HEK293 (cell line): ENCODE measurements at regions not wholly inside any gene's neighbourhood (a gene's known extent, or its start where the extent isn't known, plus 50 kb on each side); places are given as distances from the start of the nearest gene placed in this dataset.

Source experiments
- CTCF ChIA-PET: fragments of 350-600 bp; formaldehyde crosslinking; extraction: SDS; loops from one replicate; lab custom pipeline; 2021; ENCODE audit warnings: antibody characterized with exemption; lab: Yijun Ruan, JAX
- POLR2A ChIA-PET: fragments of 300-600 bp; formaldehyde crosslinking; extraction: SDS; loops from one replicate; lab custom pipeline; 2020; ENCODE audit warnings: antibody characterized with exemption, inconsistent platforms; lab: Yijun Ruan, JAX
- H3K27ac ChIP-seq: fragments of 200-500 bp; sonication (Bioruptor generic); 2 replicates; pipeline ENCODE4 v1.5.1; 2014; ENCODE audit warnings: low read depth, low read length, control low read depth, inconsistent platforms; ENCODE audit errors: extremely low read depth
- H3K36me3 ChIP-seq, 2 experiments: fragments of 200-500 bp in 1 of 2; sonication (Bioruptor generic) in 1 of 2; 1 replicate in 1 of 2; 2 replicates in 1 of 2; pipeline ENCODE4 v1.5.1; 2014 to 2017; ENCODE audit warnings: inconsistent platforms in 2 of 2, low read length in 2 of 2; ENCODE audit not compliant: control insufficient read depth in 2 of 2, insufficient read depth in 1 of 2
- H3K4me1 ChIP-seq: fragments of 200-500 bp; sonication (Bioruptor generic); 2 replicates; pipeline ENCODE4 v1.5.1; 2014; ENCODE audit warnings: mild to moderate bottlenecking, low read length, inconsistent platforms; ENCODE audit not compliant: control insufficient read depth, insufficient read depth
- H3K4me3 ChIP-seq: 2 replicates; pipeline ENCODE4 v1.5.1; 2011; ENCODE audit warnings: low read depth, mild to moderate bottlenecking, control low read depth, low read length, moderate library complexity
- H3K9me3 ChIP-seq: fragments of 200-500 bp; sonication (Bioruptor generic); 2 replicates; pipeline ENCODE4 v1.5.1; 2014; ENCODE audit warnings: low read depth, low read length, inconsistent platforms; ENCODE audit not compliant: control insufficient read depth, insufficient read depth
- AEBP2 ChIP-seq: fragments of 450-650 bp; formaldehyde crosslinking; IDR thresholded peaks from 2 replicates; pipeline ENCODE4 v1.5.1; 2016; ENCODE audit warnings: missing biosample characterization, missing genetic modification characterization, borderline replicate concordance
- BCL11A ChIP-seq: fragments of 450-650 bp; formaldehyde crosslinking; IDR thresholded peaks from 2 replicates; pipeline ENCODE4 v1.5.1; 2016; ENCODE audit warnings: low read depth, missing biosample characterization, missing genetic modification characterization
- CTCF ChIP-seq: fragments of 450-650 bp; formaldehyde crosslinking; IDR thresholded peaks from 2 replicates; pipeline ENCODE4 v1.5.1; 2016; ENCODE audit warnings: missing biosample characterization, missing genetic modification characterization
- EGR2 ChIP-seq: fragments of 450-650 bp; formaldehyde crosslinking; IDR thresholded peaks from 2 replicates; pipeline ENCODE4 v1.5.1; 2016; ENCODE audit warnings: low read depth, missing biosample characterization, missing genetic modification characterization
- GLIS1 ChIP-seq: fragments of 450-650 bp; formaldehyde crosslinking; IDR thresholded peaks from 2 replicates; pipeline ENCODE4 v1.5.1; 2016; ENCODE audit warnings: missing biosample characterization, missing genetic modification characterization
- KLF1 ChIP-seq: fragments of 450-650 bp; formaldehyde crosslinking; IDR thresholded peaks from 2 replicates; pipeline ENCODE4 v1.5.1; 2016; ENCODE audit warnings: missing biosample characterization, missing genetic modification characterization
- PRDM1 ChIP-seq: fragments of 450-650 bp; formaldehyde crosslinking; IDR thresholded peaks from 2 replicates; pipeline ENCODE4; 2016; ENCODE audit warnings: missing biosample characterization, missing genetic modification characterization
- PRDM2 ChIP-seq: fragments of 450-650 bp; formaldehyde crosslinking; IDR thresholded peaks from 2 replicates; pipeline ENCODE4 v1.5.1; 2016; ENCODE audit warnings: missing biosample characterization, missing genetic modification characterization, borderline replicate concordance
- PRDM6 ChIP-seq: fragments of 450-650 bp; formaldehyde crosslinking; IDR thresholded peaks from 2 replicates; pipeline ENCODE4 v1.5.1; 2017; ENCODE audit warnings: missing biosample characterization, missing genetic modification characterization
- ZBTB11 ChIP-seq: fragments of 450-650 bp; formaldehyde crosslinking; conservative IDR thresholded peaks from 2 replicates; pipeline ENCODE4 v1.5.1; 2016; ENCODE audit warnings: low read depth, missing biosample characterization, missing genetic modification characterization
- ZBTB26 ChIP-seq: fragments of 450-650 bp; formaldehyde crosslinking; optimal IDR thresholded peaks from 2 replicates; pipeline ENCODE3; 2016; ENCODE audit warnings: missing biosample characterization, mild to moderate bottlenecking, missing genetic modification characterization
- ZNF138 ChIP-seq: fragments of 450-650 bp; formaldehyde crosslinking; IDR thresholded peaks from 2 replicates; pipeline ENCODE4 v1.5.1; 2016; ENCODE audit warnings: missing biosample characterization, missing genetic modification characterization, borderline replicate concordance
- ZNF146 ChIP-seq: fragments of 450-650 bp; formaldehyde crosslinking; IDR thresholded peaks from 2 replicates; pipeline ENCODE4 v1.5.1; 2016; ENCODE audit warnings: missing biosample characterization, missing genetic modification characterization
- ZNF174 ChIP-seq: fragments of 450-650 bp; formaldehyde crosslinking; IDR thresholded peaks from 2 replicates; pipeline ENCODE4 v1.5.0; 2017; ENCODE audit warnings: missing biosample characterization, mild to moderate bottlenecking, missing genetic modification characterization
- ZNF555 ChIP-seq: fragments of 450-650 bp; formaldehyde crosslinking; conservative IDR thresholded peaks from 2 replicates; pipeline ENCODE4 v1.5.1; 2017; ENCODE audit warnings: missing biosample characterization, mild to moderate bottlenecking, missing genetic modification characterization, inconsistent platforms
- ZNF670 ChIP-seq: fragments of 450-650 bp; formaldehyde crosslinking; IDR thresholded peaks from 2 replicates; pipeline ENCODE4 v1.5.1; 2016; ENCODE audit warnings: missing biosample characterization, missing genetic modification characterization, low read depth
- ZNF843 ChIP-seq: fragments of 450-650 bp; formaldehyde crosslinking; IDR thresholded peaks from 2 replicates; pipeline ENCODE4 v1.5.1; 2016; ENCODE audit warnings: missing biosample characterization, missing genetic modification characterization

GRCh38 chr10:57679916-57680315 lies 587.8 kb downstream of the IPMK start (continued):
- no peak for TF ChIP-seq GLIS1 (tag by site-specific recombination)

GRCh38 chr10:57675125-57675524 lies 592.6 kb downstream of the IPMK start:
- Histone ChIP-seq H3K4me1 (no peaks in the 10 kb centered on the region), H3K4me3 (no peak overlapping the region), H3K36me3 (no peaks in the 10 kb centered on the region), H3K27ac (no peak overlapping the region), H3K9me3 (no peaks in the 10 kb centered on the region)
- ChIA-PET POLR2A (no interaction called here), CTCF (no interaction called here)
- TF ChIP-seq ZNF174 (tag by site-specific recombination) (no peak), EGR2 (tag by site-specific recombination) (no peak), ZNF138 (no peak), CTCF (tag by site-specific recombination) (no peak), ZNF843 (tag by site-specific recombination) (no peak), ZBTB11 (tag by site-specific recombination) (no peak), ZNF146 (tag by site-specific recombination) (no peak), AEBP2 (no peak), KLF1 (tag by site-specific recombination) (no peak), ZNF670 (tag by site-specific recombination) (no peak)

- Histone ChIP-seq H3K4me1 (no peaks in the 10 kb centered on the region), H3K9me3 (no peaks in the 10 kb centered on the region), H3K36me3 (no peaks in the 10 kb centered on the region), H3K27ac (no peak overlapping the region), H3K4me3 (no peak overlapping the region)
- CTCF ChIA-PET, result no interaction called here
- POLR2A ChIA-PET, result no interaction called here
- no peak for TF ChIP-seq PRDM2 (tag by site-specific recombination)
- no peak for TF ChIP-seq ZNF555 (tag by site-specific recombination)
- TF ChIP-seq BCL11A (tag by site-specific recombination), result no peak
- TF ChIP-seq ZBTB26 (tag by site-specific recombination), result no peak
- no peak for TF ChIP-seq PRDM1
- no peak for TF ChIP-seq PRDM6
Measured at GRCh38 chr10:57673446-57673960, 594.2 kb downstream of the IPMK start.
